ENCODE measurements at regions not wholly inside any gene's neighbourhood (a gene's known extent, or its start where the extent isn't known, plus 50 kb on each side); places are given as distances from the start of the nearest gene placed in this dataset.

DNA sequence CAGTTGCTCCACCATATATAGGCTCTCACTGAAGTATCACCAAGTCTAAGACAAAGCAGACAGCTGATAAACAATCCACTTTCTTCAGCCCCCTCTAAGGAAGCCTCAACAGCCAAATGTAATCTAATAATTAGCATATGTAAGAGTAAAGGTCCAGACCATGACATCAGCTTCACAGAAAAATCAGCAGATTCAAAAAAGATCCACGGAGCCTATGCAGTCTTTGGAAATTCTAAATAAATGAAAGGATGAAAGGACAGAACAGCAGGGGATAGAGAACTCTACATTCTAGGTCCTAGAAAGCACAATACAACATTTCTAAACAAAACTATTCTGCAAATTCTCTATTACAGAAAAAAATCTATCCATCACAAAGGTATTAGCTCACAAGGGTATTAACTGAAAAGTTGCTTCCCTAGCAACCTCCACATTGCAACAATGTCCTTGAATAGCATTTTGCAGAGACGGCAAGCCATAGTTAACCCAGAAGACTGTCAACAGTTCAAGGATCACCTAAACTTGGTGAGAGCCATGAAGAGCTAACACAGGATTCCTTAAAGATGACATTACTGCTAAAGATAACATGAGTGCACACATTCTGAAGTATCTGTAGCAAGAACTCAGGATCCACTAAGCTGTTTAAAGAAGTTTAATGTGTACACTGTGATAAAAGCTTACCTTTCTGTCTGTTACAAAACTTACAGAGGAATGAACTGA, 74.3 kb downstream of the SIPA1L2 start:
- no peak for DNase-seq

DNA sequence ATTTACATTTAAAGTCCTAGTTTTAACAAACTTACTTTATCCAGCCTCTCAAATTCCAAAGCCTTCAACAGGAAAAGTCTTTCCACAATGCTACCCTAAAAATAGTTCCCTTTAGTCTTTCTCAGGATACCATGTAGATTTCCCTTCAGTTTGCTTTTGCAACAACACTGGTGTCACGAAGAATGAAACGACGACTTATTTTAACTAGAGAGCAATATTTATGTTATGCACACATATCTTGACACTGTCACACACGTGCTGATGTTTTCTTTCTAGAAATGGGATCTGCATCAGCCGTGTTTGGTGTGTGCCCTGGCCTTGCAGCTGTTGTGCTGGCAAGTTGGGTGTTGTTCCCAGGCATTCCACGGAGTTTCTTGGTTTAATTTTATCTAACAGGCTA, 75.5 kb downstream of the SIPA1L2 start:
- no peak for DNase-seq

DNA sequence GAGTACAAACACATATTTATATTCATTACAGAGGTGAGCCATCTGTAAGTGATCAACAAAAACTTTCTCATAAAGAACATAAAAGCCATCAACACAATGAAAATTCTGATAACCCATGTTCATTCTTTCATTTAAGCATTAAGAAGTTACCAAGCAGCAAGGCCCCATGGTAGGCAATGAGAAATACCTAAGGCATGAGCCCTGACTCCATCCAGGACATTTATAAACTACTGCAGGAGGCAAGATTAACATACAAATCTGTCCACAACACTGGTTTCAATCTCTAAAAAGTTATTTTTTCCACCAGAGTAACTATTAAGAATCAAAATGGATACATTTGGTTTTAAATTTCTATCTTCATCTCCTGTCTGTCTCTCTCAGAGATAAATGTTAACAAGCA, 76.1 kb downstream of the SIPA1L2 start:
- no peak for DNase-seq

DNA sequence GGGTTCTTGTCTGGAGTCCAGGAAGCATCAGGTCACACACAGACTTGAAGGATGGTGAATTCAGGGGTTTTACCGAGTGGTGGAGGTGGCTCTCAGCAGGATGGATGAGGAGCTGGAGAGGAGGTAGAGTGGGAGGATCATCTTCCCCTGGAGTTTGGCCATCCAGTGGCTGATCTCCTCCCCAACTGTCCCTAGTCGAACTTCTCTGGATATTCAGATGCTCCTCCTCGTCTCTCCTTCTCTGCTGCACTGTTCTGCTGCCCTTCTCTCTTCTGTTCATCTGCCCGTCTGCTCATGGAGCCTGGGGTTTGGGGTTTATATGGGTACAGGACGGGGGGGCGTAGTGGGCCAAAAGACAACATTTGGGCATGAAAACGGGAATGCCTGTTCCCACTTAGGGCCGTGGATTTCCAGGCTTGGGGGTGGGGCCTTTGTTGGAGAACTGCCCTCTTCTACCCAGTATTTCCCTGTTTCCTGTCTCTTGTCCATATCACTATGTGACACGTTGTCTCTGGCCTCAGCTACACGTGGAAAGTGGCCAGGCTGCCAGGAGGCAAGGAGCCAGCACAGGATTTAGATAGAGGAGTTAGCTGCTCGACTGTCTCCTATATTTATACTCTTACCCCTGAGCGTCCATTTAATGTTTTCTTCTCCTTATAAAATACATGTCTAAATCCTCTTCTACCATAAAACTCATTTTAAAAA, 76.7 kb downstream of the SIPA1L2 start:
- DNase-seq = peak; percentile 80

DNA sequence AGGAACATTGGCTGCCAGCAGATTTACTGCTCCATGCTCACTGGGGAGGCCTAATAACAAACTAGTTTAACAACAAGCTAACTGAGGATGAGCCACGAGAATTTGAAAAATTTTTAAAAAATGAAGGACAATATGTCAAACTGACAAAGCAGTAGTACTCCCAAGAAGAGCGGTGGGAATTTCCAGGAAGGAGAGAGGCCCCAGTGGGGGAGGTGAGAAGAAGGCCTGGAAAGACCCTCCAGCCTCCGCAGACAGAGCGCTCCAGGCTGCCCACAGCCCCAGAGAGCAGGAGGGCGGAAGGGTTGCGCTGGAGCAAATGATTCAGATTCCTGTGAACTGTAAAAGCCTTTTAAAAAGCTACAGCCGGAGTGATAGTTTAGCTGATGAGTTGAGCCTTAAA, 78.5 kb downstream of the SIPA1L2 start:
- no peak for DNase-seq

DNA sequence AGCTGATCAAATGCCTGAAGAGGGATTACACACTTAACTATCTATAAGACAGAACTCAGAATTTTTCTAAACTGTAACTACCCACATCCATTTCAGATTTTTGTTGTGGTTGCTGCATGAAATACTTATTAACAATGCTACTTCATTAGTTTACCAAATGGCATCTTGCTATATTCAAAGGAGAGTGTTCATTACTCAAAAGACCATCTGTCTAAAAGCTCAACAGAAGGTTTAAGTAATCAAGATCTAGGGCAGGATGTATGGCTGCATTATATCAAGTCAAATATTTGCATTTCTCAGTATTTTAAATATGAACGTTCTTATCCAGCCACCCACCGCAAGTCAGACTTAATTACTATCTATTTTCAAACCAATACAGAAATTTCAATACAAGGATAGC, 79.9 kb downstream of the SIPA1L2 start:
- no peak for DNase-seq

DNA sequence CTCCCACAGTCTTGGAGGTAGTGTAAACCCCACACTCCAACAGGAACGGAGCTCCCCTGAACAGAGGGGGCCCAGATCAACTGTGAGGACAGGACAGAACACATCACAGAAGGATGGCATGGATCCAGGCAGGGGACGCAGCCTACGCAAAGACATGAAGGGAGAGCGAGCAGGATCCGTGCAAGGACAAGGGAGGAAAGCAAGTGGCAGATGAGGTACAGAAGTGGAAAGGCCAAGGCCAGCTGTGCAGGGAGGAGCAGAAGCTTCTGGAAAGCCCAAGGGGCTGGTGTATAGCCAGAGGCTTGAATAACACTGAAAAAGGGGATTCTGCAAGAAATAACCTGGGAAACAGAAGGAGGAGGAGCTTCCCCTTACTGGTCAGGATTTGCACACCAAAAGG, 81.2 kb downstream of the SIPA1L2 start:
- DNase-seq = no peak

DNA sequence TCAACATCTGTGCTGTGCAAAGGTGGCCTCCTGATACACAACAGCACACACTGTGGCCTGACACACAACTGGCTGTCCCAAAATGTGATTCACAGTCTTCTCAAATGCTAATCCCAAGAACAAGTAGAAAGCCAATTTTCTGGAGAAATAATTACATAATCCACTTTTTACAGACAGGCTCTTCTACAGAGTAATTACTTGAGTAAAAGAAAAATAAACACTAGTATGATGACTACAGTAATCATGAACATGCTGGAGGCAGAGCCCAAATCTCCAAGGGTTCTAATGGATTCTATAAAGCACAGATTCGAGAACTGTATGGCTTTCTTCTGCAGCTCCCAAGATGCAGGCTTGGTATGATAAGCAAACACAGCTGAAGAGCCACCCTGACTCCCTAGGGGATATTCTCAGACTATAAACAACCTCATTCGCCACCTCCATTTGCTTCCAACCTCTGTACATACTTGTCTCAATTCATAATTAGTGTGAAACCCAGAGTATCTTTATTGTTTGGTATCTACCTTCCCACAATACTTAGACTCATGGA, 81.9 kb downstream of the SIPA1L2 start:
- no peak for DNase-seq

DNA sequence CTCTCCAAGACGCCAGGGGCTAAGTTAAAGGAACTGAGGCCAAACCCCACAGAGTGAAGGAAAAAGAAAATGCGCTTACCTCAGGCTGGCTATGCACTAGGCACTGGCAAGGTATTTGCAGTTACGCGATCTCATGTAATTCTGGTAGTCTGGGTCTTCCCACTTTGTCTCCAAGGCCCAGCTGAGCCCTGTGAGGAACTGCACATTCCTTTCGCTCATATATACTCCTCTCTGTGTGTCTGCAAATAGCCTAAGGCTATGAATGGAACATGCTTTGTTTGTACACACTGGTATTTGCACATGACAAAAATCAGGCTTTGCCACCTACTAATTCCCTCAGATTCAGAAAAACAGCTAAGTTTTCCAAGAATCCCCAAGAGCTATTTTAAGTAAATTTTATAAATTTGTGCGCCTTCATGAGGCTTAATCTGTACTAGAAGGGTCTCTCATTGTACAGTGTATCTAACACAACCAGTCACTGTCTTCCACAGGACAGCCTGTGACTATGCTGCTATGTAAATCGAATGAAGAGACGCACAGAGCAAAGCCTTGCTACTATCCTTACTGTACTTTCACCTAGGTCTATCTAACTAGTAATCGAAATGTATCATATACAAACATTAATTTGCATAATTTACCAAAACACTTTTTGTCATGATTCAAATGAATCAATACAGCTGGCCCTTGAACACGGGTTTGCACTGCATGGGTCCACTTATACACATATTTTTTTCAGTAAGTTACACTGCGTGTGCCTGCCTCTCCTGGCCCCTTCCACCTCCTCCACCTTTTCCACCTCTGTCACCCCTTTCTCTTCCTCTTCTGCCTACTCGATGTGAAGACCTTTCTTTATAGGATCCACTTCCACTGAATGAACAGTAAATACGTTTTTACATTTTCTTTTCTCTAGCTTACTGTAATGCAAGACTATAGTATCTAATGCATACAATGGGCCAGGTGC, 87.0 kb downstream of the SIPA1L2 start:
- DNase-seq = no peak

DNA sequence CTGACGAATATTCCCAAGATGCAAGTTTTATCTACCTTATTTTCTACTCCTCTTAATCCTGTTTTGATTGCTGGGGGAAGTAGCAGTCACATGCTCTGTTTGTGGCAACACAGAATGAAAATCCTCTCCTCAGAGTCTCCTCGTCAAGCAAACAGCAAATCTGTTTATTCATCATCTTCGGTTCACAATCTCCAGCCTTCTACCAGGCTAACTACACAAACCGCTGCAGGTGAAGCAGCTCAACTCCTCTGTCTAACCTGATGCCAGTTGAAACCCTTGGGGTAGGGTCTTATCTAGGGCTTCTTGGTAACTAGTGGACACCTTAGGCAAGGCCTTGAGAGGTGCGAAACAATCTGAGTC, 91.0 kb downstream of the SIPA1L2 start:
- DNase-seq = no peak

DNA sequence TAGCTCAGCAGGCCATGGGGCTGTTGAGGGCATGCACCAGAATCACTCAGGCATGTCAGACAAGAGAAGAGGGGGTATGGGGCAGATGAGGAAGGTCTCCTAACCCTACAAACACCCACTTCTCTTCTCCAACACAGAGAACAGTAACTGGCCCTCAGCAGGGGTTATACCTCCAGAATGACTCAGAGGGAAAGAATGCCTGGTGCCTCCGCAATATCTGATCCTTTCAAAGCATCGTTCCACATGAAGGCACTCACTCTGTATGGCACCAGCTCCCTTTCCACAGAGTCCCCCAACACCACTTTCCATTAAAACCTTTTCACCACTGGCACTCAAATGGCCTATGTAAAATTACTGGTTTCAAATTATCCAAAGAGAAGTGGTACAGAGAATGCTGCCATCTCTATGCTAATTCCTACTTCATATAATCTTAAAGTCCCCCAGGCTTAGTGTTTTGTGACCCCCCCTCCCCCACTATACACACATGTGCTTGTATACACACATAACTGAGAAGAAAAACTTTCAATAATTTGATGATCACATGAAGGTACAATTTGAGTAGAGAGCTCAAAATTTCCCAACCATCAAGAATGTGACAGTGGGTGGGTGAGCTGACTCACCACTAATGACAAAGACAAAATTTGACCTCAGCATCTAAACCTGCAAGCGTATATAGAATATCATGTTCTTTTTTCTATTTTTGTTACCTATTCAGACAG, 91.5 kb downstream of the SIPA1L2 start:
- DNase-seq = no peak

DNA sequence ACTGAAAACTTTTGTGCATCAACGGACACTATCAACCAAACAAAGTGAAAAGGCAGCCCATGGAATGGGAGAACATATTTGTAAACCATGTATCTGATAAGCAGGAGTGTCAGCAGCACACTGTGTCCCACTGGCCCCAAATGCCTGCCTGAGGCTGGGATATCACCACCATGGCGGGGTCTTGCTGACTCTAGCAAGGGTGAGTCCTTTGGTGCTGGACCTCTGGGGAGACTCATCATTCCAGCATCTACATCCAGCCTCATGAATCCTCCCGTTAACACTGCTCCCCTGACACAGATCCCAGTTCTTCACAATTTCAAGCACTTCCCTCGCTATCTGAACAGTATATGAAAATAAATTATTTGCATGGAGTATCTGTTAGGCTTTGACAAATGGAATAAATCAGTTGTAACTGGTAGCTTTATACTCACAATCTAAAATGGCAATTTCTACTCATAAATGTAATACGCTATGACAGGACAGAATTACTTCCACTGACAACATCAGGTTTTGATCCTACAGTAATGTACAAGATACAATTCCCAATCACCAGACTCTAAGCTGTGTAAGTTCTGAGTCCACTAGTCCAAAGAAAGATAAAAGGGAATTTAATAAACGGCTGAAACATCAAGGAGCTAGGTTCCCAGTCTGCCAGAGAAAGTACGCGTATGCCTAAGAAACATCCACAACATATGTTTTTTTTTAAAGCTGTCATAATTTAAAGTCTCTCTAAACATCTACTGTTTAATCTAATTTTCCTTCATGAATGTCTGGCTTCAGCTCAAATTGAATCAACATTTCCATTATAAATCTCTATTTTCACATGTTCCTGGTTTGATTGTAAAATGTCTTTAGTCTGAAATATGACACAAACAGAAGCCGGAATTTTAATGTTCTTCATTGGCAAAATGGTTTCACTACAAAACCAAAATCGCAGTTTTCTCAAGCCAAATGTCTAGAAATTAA, 95.1 kb downstream of the SIPA1L2 start:
- DNase-seq = no peak

DNA sequence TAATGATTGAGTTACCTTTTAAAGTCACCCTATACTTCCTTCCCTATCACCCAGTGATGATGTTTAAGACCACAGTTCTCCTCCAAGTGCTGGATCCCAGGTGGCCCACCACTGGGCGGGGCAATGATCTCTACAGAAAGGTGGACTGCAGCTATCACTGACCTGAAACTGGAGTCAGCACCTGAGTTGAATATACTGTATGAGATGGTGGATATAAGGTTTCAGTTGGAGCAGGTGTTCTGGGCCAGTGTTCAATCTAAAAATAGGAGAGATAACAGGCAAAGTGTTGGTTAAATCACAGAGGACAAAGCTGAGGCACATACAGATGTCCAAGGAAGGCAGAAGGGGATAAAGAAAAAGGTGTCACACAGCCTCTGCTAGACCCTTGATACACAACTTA, 96.6 kb downstream of the SIPA1L2 start:
- DNase-seq = peak; percentile 37

DNA sequence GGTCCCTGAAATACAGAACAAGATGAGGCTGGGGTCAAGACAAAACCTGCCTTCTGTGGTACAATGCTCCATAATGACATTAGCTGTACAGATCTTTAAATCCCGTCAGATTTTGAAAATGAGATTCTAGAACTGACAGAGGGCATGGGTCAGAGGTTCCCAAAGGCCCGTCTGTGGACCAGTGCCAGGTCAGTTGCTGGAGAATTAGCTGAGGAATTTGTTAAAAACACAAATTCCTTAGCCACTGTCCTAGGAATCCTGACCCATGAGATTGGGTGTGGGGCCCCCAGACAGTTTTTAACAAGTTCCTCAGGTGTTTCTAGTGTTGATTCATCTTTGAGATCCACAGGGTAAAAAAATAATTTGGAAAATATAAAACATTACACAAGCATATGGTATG, 97.0 kb downstream of the SIPA1L2 start:
- no peak for DNase-seq

DNA sequence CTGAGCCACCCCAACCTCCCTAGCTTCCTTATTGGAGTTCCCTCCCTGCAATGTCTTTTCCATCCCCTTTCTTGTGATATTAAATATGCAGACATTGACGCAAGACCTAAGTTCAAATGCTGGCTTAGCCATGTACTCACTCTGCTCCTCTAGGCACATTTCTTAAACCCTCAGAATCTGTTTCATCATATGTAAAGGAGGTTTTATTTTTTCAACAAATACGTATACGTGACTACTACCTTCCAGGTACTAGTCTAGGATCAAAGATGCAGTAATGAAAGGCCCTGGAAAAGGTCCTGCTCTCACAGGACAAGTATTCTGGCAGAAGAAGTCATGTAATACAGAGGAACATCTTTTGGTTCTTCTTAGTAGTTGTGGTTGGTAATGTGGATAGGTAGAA, 98.6 kb downstream of the SIPA1L2 start:
- DNase-seq = no peak

DNA sequence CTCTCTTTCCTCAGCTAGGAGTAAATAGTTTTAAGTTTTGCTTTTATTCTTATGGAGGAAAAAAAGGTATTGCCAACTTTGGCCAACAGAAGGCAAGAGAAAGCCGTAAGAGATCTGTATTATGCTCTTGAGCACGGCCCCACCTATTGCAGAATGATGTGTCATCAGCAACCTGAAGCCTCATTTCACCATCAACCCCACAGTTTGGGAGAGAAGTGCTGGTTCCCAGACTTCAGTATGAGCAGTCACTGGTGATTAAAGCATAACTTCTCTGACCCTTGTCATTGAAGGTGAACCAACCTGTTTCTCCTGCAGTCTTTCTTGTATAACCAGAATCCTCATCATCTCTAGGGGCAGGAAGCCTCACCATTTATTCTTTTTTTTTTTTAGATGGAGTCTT, 100.2 kb downstream of the SIPA1L2 start:
- DNase-seq = no peak

DNA sequence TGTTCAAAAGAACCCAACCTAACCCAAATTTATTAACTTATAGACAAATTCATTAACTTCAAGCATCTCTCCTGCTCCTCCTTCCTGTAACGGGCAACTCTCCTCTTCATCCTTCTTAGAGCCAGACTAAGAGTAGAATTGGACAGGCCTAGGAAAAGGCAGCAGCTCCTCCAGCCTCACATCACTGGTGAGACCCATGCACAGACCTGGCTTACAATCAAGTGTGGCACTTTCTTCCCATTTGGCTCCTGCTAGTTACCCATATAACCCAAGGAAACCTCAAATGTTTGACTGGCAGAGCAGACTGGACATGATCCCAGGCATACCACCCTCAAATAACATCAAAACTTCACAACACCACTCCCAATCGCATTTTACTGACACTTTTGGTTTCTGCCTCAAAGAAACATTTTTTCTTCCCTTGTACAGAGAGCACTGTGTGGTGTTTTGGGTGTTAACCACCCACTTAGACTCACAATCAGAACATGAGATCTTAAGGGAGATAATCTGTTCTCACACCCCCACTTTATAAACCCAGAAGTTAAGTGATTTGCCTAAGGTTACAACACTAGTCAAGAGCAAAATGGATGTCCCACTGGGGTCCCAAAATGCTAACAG, 101.4 kb downstream of the SIPA1L2 start:
- no peak for DNase-seq

DNA sequence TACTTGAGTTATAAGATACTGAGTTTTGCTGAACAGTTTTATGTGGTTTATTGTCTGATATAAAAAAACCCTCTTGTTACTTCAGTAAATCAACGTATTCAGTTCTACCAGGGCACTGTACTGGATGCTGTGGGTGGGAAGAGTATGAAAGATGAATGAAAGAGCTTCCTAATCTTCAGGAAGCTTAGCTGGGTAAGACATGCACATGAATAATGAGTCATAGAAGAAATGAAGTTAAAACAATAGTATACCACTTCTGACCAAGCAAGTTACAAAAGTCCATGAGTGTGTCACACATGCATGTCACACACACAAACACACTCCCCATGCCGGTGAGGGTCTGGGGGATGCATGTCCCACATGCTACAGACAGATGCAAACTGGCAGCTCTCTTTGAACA, 105.9 kb downstream of the SIPA1L2 start:
- DNase-seq = no peak

DNA sequence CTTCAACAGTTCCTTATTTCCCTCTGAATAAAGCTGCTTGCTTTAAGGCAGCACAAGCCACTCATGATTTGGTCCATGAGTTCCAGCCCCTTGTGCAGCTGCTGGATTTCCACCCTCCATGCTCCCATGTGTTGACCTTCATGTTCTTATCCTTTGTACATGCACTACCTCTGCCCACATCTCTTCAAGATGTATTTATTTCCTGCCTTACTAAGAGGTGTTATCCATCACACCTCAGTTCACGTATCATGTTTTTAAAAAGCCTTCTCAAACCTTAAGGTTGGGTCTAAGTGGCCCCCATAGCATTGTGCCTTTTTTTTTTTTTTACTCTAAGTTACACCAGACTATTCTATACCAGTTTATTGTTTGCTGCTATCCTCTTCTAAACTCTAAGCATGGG, 107.7 kb downstream of the SIPA1L2 start:
- DNase-seq = no peak

DNA sequence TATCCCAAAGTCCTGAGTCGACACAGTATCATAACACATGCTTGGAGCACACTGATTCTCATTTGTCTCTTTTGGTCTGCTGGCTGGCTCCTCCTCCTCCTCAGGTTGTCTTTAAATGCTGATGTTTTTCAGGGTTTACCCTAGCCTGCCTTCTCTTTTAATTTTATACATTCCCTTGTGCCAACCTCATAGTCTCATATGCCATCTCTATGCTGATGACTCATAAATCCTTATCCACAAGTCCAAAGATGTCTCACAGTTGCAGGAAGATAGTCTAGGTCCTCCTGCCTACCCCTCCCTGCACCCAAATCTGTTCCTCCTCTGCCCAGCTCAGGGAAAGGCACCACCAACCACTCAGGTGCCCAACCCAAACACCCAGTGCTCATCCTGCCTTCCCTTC, 108.3 kb downstream of the SIPA1L2 start:
- no peak for DNase-seq

DNA sequence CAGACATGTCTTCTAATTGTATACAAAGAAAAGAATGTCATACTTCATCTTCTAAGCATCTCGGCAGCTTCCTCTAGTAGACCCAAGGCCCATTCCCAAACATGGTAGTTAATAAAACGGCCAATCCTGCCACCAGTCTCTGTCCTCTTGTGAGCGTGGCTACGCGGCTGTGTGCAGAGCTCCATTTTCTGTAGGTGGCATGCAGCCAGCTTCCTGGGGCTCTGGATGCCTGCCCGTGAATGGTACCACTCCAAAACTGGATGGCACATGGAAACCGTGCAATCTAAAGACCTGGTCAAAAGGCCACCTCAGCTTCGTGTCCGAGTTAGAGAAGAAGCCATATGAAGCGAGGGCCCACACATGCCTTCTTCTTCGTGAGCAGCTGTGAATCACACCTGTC, 110.7 kb downstream of the SIPA1L2 start:
- peak; percentile 78 for DNase-seq
